Hematopoietic multipotent progenitor cell treated with erythropoietin and hydrocortisone succinate and interleukin-3 and kit ligand, for 4 days (in vitro differentiated cells): ENCODE measurements at regions not wholly inside any gene's neighbourhood (a gene's known extent, or its start where the extent isn't known, plus 50 kb on each side); places are given as distances from the start of the nearest gene placed in this dataset.
"Not testable (repeated sequence)": the region's sequence is repeated elsewhere in the genome, so short reads cannot be mapped to it uniquely, and the experiment has no call there.

ENCODE experiments used
- DNase-seq: peaks from one replicate; pipeline ENCODE4 v3.0.0-alpha.2; 2015

DNA sequence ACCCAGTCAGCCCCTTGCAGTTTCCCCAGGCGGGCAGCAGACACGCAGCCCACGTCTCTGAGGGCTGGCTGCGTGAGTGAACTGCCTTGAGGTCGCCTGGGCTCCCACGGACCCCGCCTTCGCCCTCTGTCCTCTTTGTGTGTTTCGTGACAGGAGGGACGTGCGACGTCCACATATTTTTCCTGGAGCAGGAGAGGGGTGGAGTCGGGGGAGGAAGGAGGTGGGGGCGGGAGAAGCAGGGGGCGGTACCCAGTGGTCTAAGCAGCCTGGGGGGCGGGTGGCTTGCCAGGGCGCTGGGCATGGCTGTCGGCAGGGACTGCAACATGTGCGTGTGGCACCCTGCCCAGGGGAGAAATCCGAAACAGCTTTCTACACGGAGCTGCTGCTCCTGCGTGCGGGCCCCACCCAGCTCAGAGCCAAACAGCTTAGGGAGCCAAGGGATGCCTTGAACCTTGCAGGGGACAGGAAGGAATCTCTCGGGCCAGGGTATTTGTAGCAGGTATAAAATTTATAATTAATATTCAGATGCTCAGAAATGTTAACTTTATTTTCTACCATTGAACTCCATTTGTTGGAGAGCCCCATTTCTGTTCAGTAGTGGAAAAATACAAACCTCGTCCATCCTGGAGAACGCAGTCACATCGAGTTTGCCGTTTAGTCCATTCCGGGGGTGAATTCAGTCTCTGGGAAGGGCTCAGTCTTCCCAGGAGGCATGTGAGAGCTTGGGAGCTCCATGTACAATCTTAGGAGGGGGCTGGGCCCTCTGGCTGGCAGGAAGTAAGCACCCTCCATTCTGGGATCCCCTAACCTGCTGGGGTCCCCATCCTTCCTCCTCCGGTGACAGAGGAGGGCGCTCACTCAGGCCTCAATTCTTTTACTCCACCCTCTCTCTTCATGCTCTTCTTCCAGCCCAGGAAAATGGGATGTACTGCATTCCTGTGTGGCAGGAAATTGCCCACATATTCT, 79.1 kb upstream of the MEF2A start:
- DNase-seq: peak; percentile 57

DNA sequence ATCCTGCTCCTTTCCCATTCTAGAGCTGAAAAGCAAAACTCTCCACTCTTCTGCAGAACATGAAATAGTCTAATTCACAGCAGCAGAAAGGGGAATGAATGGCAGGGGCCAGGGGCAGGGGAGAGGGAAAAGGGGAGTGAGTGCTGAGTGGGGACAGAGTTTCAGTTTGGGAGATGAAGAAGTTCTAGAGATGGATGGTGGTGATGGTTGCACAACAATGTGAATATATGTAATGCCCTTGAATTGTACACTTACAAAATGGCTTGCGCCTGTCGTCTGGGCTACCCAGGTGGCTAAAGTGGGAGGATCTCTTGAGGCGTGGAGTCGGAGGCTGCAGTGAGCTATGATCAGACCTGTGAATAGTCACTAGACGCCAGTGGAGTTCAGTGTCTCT, 78.5 kb upstream of the MEF2A start:
- DNase-seq: no peak

DNA sequence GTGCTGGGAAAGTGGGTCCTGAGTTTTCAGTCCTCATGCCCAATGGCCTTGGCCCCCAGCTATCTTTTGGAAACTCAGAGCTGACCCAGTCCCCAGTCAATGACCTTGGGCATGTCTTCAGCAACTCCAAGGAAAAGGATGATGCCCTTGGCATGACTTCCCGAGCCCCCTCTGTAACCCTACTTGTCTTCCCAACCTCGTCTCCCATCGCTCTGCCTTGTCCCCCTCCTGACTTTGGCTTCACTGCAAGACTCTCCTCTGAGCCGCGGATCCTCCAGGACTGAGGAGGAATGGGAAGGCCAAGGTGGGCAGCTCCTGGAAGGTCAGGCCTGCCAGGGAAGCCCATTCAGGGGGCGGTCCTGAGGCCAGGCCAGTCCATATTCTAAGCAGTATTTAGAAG, 73.5 kb upstream of the MEF2A start:
- DNase-seq: no peak

DNA sequence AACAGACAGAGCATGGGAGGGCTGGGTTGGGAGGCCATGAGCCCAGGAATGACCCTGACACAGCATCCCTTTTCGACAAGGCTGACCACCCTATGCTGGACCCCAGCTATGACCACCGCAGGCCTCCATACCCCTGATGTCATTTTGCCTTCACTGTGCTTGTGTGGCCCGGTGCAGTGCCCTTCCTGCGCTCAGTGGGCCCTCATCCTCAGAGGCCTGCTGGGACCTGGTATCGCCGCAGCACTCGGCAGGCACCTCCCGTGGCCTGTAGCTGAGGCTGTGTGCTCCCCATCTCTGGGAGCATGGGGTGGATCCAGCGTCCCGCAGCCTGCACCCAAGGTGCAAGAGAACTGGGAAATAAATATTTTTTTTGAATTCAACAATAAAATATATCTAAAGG, 73.1 kb upstream of the MEF2A start:
- DNase-seq: no peak

DNA sequence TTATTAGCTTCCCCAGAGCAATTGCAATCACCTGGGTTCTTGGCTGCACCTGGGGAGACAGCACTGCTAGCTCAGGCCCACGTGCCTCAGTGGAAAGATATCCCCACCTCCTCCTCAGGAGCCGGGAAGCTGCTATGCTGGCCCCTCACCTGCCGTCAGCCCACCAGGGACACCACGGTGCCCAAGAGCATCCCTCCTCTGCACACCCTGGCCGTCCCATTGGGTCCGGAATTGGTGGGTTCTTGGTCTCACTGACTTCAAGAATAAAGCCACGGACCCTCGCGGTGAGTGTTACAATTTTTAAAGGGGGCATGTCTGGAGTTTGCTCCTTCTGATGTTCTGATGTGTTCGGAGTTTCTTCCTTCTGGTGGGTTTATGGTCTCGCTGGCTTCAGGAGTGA, 72.3 kb upstream of the MEF2A start:
- DNase-seq: no peak

DNA sequence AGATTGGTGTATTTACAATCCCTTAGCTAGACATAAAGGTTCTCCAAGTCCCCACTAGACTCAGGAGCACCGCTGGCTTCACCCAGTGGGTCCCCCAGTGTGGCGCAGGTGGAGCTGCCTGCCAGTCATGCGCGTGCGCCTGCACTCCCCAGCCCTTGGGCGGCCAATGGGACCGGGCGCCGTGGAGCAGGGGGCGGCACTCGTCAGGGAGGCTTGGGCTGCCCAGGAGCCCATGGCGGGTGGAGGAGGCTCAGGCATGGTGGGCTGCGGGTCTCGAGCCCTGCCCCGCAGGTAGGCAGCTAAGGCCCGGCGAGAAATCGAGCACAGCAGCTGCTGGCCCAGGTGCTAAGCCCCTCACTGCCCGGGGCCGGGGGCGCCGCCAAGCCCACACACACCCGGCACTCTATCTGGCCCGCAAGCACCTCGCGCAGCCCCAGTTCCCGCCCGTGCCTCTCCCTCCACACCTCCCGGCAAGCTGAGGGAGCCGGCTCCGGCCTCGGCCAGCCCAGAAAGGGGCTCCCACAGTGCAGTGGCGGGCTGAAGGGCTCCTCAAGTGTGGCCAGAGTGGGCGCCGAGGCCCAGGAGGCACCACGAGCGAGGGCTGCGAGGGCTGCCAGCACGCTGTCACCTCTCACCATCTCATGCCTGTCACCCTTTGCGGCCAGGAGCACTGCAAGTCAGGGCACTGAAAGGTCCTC, 71.1 kb upstream of the MEF2A start:
- not testable (repeated sequence) for DNase-seq

DNA sequence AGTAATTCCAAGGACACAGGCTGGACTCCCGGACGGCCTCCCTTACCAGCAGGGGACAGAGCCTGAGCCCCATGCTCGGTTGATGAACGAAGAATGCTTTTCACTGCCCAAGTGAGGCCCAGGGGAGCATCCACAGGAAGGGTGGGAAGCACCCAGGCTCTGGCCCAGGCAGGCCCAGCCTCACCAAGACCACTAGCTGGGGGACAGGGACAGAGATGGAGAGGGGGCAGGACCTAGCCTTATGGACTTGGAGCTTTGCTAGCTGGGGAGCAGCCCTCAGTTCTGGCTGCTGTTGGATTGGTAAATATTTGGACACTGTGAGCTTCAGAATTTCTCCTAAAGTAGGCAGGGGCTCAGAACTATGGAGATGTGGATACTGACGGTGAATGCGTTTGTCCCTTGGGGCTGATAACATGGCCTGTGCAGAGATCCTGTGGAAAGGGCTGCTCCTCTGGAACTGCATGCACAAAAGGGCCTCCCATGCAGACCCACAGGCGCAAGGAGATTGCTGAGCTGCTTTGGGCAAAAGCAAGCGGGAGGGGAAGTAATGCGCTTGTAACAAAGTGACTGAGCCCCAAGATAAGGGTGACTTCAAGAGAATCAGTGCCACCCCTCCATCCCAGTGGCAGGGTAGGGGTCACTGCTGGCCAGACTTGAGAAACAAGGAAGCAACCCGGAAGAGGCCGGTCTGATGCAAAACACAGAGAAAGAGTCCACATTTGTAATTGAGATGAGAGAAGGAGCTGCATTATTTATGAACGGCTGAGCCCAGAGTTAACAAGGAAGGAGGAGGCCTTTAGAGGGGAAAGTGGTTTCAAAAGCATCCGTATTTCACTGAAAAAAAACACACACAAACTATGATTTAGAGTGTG, 70.1 kb upstream of the MEF2A start:
- peak; percentile 56 for DNase-seq

DNA sequence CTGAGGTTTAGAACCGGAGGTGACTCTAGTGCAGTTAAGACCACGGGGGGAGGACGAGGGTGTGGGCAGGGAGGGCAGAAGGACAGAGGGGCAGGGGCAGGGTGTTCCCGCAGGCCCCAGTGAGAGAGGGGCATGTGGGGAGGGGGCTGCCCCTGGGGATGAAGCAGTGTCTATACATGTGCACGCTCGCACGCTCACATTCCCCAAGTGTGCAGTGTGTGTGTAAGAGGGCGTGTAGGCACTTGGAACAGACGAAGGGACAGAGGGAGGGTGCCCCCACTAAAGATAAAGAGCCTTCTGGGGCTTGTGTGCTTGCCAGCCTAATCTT, 69.5 kb upstream of the MEF2A start:
- DNase-seq: no peak

DNA sequence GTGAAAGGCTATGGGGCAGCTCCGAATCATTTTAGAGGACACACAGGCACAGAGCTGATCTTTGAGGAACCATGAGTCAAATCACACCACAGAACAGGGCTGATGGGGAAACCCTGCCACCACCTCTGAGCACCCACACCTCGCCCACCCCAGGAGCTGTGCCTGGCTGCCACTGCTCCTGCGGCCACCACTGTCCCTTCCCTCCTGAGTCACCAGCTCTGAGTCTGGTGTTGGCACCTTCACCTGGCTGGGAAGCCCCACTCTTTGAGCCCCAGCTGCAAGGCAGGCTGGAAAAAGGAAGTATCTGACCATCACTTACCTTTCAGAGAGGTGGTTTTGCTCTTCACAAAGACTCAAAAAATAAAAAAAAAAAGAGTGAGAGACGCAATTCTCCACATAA, 63.6 kb upstream of the MEF2A start:
- no peak for DNase-seq

DNA sequence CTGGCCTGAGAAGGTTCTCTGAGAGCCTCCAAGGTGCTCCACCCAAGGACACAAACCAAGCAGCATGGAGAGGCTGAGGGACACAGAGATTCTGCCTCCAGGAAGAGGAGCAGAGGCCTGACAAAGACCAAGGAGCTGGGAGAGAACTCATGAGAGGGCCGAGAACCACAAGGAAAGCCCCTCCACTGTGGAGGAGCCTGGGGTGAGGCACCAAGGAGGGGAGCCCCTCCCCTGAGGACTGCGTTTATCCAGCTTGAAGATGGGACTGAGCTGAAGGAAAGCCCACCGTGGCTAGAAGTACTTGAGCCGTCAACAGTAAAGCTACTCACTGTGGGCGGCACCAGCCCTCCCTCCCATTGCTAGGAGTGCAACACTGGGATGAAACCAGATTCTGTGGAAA, 63.1 kb upstream of the MEF2A start:
- no peak for DNase-seq

DNA sequence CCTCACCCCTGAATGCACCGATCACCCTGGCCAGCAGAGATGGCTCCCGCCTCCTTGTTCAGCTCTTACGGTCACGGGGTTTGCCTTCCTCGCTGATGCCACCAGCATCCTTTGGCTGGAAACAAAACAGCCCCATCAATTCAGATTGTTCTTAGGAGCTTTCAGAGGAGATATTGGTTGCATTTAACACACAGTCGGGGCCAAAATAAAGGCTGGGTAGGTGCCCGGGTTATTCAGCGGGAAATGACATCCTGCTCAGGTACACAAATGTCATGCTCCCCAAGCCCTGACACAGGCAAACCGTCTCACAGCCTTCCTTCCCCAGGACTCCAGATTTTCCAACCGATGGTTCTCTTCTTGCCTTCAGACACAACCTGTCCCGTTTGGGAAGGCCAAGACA, 62.4 kb upstream of the MEF2A start:
- no peak for DNase-seq

DNA sequence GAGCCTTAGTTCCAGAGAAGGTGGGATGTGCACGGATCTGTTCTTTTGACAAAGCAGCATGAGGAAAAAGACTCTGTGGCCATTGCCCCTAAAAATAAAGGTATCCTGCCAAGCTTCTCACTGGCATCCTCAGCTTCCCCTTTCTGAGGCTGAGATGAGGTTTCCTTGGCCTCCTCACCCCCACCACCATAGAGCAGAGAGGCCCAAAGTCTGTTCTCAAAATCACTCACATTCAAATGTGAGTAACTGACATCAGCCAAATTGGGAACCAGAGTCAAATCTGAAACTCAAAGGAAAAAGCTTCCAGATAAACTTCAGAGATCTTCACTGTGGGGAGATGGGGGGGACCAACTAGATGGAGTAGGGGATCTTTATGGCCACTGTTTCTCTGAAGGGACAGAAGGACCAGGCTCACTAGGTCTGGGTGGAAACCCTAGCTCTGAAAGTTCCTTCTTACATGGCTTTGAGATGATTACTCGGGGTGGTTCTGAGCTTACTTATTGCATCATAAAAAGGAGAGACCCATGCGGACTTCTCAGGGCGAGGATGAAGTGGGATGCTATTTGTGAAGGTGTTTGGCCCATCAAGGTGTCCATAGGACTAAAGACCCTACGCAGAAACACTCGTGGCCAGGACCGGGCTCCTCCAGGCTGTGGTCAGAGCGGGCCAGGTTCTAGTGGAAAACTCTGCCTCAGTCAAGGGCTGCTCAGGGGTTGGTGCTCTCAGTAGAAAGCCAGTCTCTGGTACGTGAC, 61.5 kb upstream of the MEF2A start:
- peak; percentile 53 for DNase-seq

DNA sequence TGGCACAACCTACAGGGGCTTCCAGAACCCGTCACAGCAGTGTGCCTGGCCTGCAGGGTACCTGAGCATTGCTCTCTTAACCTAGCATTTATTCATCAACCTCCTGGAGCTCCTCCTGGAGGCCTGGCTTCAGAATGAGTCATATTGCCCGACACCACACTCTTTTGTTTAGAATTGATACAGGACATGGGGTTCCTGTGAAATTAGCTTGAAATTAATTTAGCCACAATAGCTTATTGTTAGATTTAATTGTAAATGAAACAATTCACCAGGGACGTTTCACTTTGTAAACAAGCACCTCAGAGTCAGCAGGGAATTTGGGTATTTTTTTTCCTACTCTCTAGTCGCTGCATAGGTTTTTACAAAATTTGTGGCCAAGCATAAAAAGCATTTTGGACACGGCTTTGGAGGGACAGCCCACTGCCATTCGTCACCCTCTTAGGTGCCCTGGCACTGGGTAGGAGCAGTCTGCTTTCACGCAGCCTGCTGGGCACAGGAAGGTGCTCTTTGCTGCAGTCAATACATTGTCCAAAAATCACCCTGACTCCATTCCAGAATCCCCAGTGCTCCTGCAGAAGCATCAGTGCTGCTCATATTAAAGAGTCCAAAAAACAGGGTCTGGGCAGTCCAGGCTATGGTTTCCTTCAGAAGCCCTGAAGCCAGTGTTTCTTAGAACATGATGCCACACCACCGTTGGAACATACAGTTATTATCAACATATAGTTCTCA, 60.8 kb upstream of the MEF2A start:
- no peak for DNase-seq

DNA sequence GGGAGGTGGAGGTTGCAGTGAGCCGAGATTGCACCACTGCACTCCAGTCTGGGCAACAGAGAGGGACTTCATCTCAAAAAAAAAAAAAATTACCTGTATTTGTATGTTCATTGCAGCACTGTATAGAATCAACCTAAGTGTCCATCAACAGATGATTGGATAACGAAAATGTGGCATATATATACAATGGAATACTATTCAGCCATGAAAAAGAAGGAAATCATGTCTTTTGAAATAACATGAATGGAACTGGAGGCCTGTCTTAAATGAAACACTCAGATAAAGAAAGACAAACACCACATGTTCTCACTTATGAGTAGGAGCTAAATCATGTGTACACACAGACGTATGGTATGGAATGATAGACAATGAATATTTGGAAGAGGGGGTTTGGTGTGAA, 59.4 kb upstream of the MEF2A start:
- no peak for DNase-seq

DNA sequence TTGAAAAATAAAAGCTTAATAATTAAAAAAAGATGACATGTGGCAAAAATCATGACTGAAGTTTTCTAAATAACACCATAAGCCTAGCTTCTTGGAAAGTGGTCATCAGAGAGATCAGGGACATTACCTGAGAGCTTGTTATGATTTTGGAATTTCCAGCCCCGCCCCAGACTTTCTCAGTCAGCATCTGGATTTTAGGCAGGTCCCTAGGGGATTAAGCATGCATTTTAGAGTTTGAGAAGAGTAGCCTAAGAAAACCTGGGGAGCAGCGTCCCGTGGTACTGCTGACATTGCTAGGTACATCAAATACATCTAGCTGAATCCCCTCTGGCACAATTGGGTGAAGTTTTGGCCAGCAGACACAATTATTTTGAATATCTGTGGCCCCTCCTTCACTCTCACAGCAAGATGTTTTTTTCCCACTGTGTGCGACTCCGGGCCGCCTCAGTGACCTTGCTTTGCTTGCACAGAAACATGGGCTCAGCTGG, 58.7 kb upstream of the MEF2A start:
- no peak for DNase-seq

DNA sequence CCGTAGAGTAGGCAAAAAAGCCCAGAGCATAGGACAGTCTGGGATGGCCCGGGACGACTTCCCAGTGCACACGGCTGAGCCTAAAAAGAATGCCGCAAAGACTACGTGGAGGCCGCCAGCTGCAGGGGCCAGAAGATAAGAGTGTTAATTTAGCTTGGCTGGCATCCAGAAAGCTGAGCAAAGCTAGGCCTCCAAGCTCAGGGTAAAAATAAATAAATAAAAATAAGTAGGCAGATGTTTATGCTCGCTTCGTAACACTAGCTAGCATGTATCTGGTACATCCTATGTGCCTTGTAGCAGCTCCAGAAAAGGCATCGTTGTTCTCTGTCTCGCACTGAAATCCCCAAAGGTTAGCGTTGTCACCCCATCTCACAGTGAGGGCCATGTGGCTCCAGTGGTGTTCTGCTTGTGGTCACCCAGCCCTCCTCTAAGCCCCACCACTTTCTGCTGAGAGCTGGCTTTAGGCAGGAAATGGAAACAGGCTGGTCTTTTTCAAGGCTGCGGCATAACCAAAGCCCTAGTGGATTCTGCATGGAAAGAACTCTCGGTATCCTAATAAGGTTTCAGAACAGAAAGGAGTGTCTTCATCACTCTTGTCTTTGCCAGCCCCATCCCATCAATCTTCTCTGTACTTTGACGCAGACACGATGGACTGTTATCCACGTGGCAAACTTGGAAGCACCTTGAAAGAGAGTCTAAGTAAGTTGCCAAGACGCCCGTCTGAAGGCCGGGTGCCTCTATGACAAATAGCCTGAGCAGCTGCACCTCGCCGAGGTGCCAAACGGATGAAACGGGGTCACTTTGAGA, 58.1 kb upstream of the MEF2A start:
- peak; percentile 77 for DNase-seq

DNA sequence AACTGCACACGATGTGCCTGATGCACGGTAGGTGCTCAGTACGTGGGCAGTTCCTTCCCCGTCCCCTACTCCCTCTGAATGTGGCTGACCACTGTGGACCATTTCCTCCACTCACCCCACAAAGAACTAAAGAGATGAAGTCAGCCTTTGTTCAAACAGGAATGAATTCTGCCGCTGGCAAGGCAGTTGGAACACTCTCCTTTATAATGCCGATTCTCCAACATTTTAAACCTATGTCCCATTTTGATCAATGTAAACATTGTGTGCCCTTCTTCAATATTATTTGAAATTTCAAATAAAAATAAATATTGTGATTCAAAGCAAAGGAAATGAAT, 57.5 kb upstream of the MEF2A start:
- DNase-seq: no peak

DNA sequence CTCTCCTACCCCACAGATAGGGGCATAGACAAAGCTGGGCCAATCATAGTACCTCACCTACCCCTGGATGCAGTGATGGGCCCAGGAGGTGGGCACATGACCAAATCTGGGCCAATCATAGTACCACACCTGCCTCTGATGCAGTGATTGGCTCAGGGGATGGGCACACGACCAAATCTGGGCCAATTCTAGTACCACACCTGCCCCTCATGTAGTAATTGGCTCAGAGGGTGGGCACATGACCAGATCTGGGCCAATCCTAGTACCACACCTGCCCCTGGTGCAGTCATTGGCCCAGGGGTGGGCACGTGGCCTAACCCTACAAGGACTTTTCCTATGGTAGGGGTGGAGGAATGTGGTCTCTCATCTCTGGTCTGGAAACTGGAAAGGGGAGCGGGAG, 56.9 kb upstream of the MEF2A start:
- DNase-seq: no peak

DNA sequence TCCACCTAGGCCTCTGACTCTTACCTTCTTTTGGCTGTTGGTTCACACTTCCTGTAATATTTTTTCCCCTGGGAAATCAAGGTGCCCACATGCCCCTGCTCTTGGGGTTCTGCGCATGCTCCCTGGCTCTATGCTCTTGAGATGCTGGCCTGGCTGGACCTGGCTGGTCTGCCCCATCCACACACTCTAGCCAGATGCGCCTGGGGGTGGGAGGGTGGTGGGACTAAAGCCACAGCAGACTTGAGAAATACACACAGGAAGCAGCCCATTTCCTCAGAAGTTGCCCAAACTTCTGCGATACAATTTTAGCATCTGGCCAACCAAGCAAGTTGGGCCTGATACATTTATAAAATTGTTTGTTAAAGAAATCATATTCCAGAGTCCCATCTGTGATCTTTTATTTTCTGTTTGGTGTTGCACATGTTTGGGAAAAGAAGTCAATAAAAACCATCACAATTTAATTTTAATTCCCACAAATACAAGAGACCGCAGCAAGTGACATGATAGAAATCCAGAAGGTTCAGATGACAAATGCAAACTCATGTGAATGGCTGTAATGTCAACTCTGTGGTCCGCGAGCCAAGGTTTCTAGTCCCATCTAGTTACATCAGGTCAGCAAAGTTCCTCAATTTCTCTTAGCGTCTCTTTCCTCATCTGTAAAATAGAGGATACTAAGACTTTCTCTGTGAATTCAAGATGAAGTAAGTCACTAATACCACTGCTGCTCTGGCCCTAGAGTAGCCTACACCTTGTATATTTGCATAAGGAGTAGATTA, 55.9 kb upstream of the MEF2A start:
- peak; percentile 71 for DNase-seq

DNA sequence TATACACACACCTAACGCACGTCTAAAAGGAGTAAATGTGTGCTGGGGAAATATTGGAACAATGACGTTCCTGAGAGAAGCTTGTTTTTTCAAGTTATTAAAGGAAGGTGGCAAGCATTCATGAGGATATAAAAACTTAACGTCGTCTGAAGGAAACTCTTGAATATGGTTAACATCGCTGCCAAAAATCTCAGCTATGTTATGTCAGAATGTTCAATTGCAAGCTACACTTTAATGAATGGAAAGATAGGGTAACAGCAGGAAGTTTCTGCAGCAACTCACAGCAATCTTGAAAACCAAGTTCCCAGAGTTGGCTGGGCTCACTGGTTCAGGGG, 54.3 kb upstream of the MEF2A start:
- DNase-seq: no peak
